ENCODE measurements at regions not wholly inside any gene's neighbourhood (a gene's known extent, or its start where the extent isn't known, plus 50 kb on each side); places are given as distances from the start of the nearest gene placed in this dataset.

GRCh38 chr13:48775285-48775684 is 121.6 kb downstream of the CYSLTR2 start:
- Histone ChIP-seq H3K9me3 (peaks cover 4 to 7% of the 10 kb centered on the region in 2 donors), H3K36me3 (no peaks in the 10 kb centered on the region), H3K27ac (no peak overlapping the region), H3K4me1 (no peaks in the 10 kb centered on the region), H3K4me3 (no peak overlapping the region), H3K27me3 (no peaks in the 10 kb centered on the region)
- intact Hi-C loops (cut with DNase I): no loop called here
- TF ChIP-seq, protein P1, sequence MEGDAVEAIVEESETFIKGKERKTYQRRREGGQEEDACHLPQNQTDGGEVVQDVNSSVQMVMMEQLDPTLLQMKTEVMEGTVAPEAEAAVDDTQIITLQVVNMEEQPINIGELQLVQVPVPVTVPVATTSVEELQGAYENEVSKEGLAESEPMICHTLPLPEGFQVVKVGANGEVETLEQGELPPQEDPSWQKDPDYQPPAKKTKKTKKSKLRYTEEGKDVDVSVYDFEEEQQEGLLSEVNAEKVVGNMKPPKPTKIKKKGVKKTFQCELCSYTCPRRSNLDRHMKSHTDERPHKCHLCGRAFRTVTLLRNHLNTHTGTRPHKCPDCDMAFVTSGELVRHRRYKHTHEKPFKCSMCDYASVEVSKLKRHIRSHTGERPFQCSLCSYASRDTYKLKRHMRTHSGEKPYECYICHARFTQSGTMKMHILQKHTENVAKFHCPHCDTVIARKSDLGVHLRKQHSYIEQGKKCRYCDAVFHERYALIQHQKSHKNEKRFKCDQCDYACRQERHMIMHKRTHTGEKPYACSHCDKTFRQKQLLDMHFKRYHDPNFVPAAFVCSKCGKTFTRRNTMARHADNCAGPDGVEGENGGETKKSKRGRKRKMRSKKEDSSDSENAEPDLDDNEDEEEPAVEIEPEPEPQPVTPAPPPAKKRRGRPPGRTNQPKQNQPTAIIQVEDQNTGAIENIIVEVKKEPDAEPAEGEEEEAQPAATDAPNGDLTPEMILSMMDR (IDR thresholded peaks at IDR 0.05): no peak
- DNase-seq (ENCODE audit: low spot score in 2 of 2): no peak

DNA sequence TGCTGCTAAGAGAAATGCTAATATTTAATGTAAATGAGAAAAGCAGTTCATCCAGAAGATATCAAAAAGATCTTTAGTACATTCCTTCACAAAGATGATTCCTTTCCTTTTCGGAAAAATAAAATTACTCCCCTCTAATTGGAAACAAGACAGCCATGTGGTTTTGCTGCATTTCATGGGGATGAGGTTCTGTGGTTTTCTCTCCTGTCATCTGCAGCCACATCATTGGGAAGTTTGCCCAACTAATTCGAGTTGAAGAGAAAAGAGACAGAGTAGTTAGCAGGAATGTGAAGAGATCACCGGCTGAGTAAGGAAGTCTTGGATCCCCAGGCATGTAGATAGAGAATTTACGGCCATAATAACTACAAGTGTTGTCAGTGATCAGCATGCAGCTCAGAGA is 122.1 kb downstream of the CYSLTR2 start:
- H3K9me3 ChIP-seq: peaks cover 8 to 10% of the 10 kb centered on the region in 2 donors

DNA sequence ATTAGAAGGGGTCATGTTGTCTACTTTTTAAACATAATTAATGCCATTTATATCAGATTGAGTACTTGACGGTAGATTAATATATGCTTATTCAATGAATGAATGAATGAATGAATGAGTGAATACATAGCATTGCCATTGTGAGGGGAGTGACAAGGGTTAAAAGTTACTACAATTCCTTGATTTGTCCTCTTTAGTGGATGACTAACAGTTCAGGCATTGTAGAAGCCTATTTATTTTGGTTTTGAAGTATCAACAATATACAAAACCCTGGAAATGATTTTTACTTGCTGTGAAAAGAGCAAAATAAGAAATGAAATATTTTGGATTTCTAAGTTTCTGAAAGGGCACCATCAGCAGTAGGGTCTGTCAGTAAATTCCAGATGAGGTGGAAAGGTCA is 122.7 kb downstream of the CYSLTR2 start:
- Histone ChIP-seq H3K4me3 (no peak overlapping the region), H3K27ac (no peak overlapping the region), H3K4me1 (no peaks in the 10 kb centered on the region), H3K27me3 (no peaks in the 10 kb centered on the region), H3K9me3 (peaks cover 8 to 16% of the 10 kb centered on the region in 2 donors), H3K36me3 (no peaks in the 10 kb centered on the region)
- intact Hi-C loops (cut with DNase I): no loop called here
- DNase-seq (ENCODE audit: low spot score in 2 of 2): no peak
- TF ChIP-seq, protein P1 (IDR thresholded peaks at IDR 0.05): no peak

More for the DNA sequence above, 122.1 kb downstream of the CYSLTR2 start:
- TF ChIP-seq, protein P1 (IDR thresholded peaks at IDR 0.05): no peak
- Histone ChIP-seq H3K36me3 (no peaks in the 10 kb centered on the region), H3K27me3 (no peaks in the 10 kb centered on the region), H3K27ac (no peak overlapping the region), H3K4me3 (no peak overlapping the region), H3K4me1 (no peaks in the 10 kb centered on the region)
- intact Hi-C loops (cut with DNase I): no loop called here
- DNase-seq (ENCODE audit: low spot score in 2 of 2): no peak

DNA sequence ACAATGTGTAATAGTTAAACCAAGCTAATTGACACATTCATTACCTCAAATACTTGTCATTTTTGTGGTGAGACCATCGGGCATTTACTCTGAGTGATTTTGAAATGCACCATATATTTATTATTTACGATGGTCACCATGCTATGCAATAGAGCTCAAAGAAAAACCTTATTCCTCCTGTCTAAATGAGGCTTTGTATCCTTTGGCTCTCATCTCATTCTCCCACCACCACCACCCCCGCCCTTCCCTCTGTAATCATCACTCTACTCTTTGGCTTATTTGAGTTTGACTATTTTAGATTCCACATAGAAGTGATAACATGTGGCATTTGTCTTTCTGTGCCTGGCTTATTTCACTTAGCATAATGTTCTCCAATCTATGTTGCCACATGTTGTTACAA is 124.9 kb downstream of the CYSLTR2 start:
- TF ChIP-seq, protein P1 (IDR thresholded peaks at IDR 0.05): no peak
- Histone ChIP-seq H3K4me1 (peaks cover 0 to 1% of the 10 kb centered on the region in 2 donors), H3K36me3 (no peaks in the 10 kb centered on the region), H3K27ac (no peak overlapping the region), H3K9me3 (peaks cover 8 to 20% of the 10 kb centered on the region in 2 donors), H3K27me3 (no peaks in the 10 kb centered on the region), H3K4me3 (no peak overlapping the region)
- intact Hi-C loops (cut with DNase I): no loop called here
- DNase-seq (ENCODE audit: low spot score in 2 of 2): no peak

DNA sequence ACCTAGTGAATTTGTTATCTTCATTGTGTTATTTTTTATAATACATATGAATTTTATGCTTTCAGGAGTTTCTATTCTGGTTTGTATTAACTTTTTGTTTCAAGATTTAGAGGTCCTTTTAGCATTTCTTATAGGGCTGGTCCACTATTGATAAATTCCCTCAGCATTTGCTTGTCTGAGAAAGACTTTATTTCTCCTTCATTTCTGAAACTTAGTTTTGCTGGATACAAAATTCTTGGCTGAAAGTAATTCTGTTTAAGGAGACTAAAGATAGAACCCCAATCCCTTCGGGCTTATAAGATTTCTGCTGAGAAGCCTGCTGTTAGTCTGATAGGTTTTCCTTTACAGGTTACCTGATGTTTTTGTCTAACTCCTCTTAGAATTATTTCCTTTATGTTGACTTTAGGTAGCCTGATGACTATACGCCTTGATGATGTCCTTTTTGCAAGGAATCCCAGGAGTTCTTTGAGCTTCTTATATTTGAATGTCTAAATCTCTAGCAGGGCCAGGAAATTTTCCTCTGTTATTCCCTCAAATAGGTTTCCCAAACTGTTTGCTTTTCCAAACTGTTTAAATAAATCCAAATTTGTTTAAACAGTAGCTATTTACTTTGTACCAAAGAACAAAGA is 127.1 kb downstream of the CYSLTR2 start:
- Histone ChIP-seq H3K4me1 (peaks cover 0 to 2% of the 10 kb centered on the region in 2 donors), H3K36me3 (no peaks in the 10 kb centered on the region), H3K27me3 (no peaks in the 10 kb centered on the region), H3K4me3 (no peak overlapping the region), H3K9me3 (peaks cover 8 to 20% of the 10 kb centered on the region in 2 donors), H3K27ac (no peak overlapping the region)
- no peak for DNase-seq (ENCODE audit: low spot score in 2 of 2)
- intact Hi-C loops (cut with DNase I): no loop called here
- TF ChIP-seq, protein P1 (IDR thresholded peaks at IDR 0.05): no peak

All from ascending aorta (tissue), 2 donors.